Astrocyte (in vitro differentiated cells and primary cell): ENCODE measurements at regions not wholly inside any gene's neighbourhood (a gene's known extent, or its start where the extent isn't known, plus 50 kb on each side); places are given as distances from the start of the nearest gene placed in this dataset.

ENCODE experiments used
- DNase-seq: peaks from one replicate; pipeline ENCODE4 v3.0.0-alpha.2; 2010; ENCODE audit warnings: low read depth
- FAIRE-seq: peaks from 2 replicates; lab custom pipeline; 2011; peaks lifted over from hg19 to GRCh38; lab: Jason Lieb, UNC
- H2AFZ ChIP-seq: 2 replicates; pipeline ENCODE4 v1.6.0; 2012; ENCODE audit warnings: low read depth, low read length, inconsistent platforms
- H3K27ac ChIP-seq: 2 replicates; pipeline ENCODE4 v1.5.1; 2011; ENCODE audit warnings: low read depth, low read length, inconsistent platforms
- H3K27me3 ChIP-seq: 2 replicates; pipeline ENCODE4 v1.6.0; 2011; ENCODE audit warnings: low read length, inconsistent platforms; ENCODE audit not compliant: insufficient read depth
- H3K36me3 ChIP-seq: 2 replicates; pipeline ENCODE4 v1.5.1; 2011; ENCODE audit warnings: low read length, inconsistent platforms; ENCODE audit not compliant: insufficient read depth
- H3K4me1 ChIP-seq: 2 replicates; pipeline ENCODE4 v1.5.1; 2011; ENCODE audit warnings: low read length, inconsistent platforms; ENCODE audit not compliant: insufficient read depth
- H3K4me2 ChIP-seq: 2 replicates; pipeline ENCODE4 v1.6.0; 2012; ENCODE audit warnings: low read length, inconsistent platforms
- H3K4me3 ChIP-seq: 2 replicates; pipeline ENCODE4 v1.5.1; 2011; ENCODE audit warnings: low read depth, mild to moderate bottlenecking, low read length, inconsistent platforms; ENCODE audit not compliant: insufficient read depth
- H3K79me2 ChIP-seq: 2 replicates; pipeline ENCODE4 v1.6.0; 2012; ENCODE audit warnings: mild to moderate bottlenecking, low read length, inconsistent platforms; ENCODE audit not compliant: insufficient read depth
- H3K9ac ChIP-seq: 2 replicates; pipeline ENCODE4 v1.6.0; 2012; ENCODE audit warnings: mild to moderate bottlenecking, low read length, inconsistent platforms
- H3K9me3 ChIP-seq: 2 replicates; pipeline ENCODE4 v1.5.1; 2012; ENCODE audit warnings: low read depth, mild to moderate bottlenecking, low read length, inconsistent platforms; ENCODE audit not compliant: insufficient read depth
- H4K20me1 ChIP-seq: 2 replicates; pipeline ENCODE4 v1.6.0; 2012; ENCODE audit warnings: low read length, inconsistent platforms; ENCODE audit not compliant: insufficient read depth
- H3K27ac Mint-ChIP-seq: one replicate; pipeline ENCODE4 v1.8.0; 2021; ENCODE audit warnings: mild to moderate bottlenecking, mixed read lengths; ENCODE audit not compliant: unreplicated experiment
- H3K27me3 Mint-ChIP-seq: one replicate; pipeline ENCODE4 v1.8.0; 2021; ENCODE audit warnings: low read depth, mixed read lengths; ENCODE audit not compliant: unreplicated experiment
- H3K36me3 Mint-ChIP-seq: one replicate; pipeline ENCODE4 v1.8.0; 2021; ENCODE audit warnings: low read depth, mixed read lengths; ENCODE audit not compliant: unreplicated experiment
- H3K4me1 Mint-ChIP-seq: one replicate; pipeline ENCODE4 v1.8.0; 2021; ENCODE audit warnings: low read depth, mixed read lengths; ENCODE audit not compliant: unreplicated experiment
- H3K4me3 Mint-ChIP-seq: one replicate; pipeline ENCODE4 v1.8.0; 2021; ENCODE audit warnings: mild to moderate bottlenecking, moderate library complexity, mixed read lengths; ENCODE audit not compliant: unreplicated experiment
- H3K9me3 Mint-ChIP-seq: one replicate; pipeline ENCODE4 v1.8.0; 2021; ENCODE audit warnings: mild to moderate bottlenecking, mixed read lengths; ENCODE audit not compliant: unreplicated experiment
- CTCF ChIP-seq: IDR thresholded peaks from 2 replicates; pipeline ENCODE4 v1.5.1; 2011; ENCODE audit warnings: low read depth, mild to moderate bottlenecking, inconsistent platforms, low read length, moderate library complexity; ENCODE audit not compliant: insufficient read depth
- EZH2 ChIP-seq: IDR thresholded peaks from 2 replicates; pipeline ENCODE4 v1.6.1; 2012; ENCODE audit warnings: mild to moderate bottlenecking, low read length, inconsistent platforms; ENCODE audit not compliant: insufficient read depth

- no peak for TF ChIP-seq EZH2
- no peak for TF ChIP-seq CTCF
- Mint-ChIP-seq H3K9me3 (no peaks in the 10 kb centered on the region), H3K27ac (no peak overlapping the region), H3K27me3 (peaks cover 19% of the 10 kb centered on the region), H3K36me3 (no peaks in the 10 kb centered on the region), H3K4me3 (no peak overlapping the region), H3K4me1 (no peaks in the 10 kb centered on the region)
- Histone ChIP-seq H3K4me2 (no peak overlapping the region), H3K79me2 (no peaks in the 10 kb centered on the region), H3K9me3 (no peaks in the 10 kb centered on the region), H2AFZ (no peak overlapping the region), H3K27ac (no peak overlapping the region), H3K27me3 (no peaks in the 10 kb centered on the region), H3K36me3 (no peaks in the 10 kb centered on the region), H3K9ac (no peak overlapping the region), H3K4me3 (no peak overlapping the region), H4K20me1 (no peaks in the 10 kb centered on the region), H3K4me1 (no peaks in the 10 kb centered on the region)
- DNase-seq (no peak), FAIRE-seq (no peak)
These were observed 121.1 kb downstream of the TMEM114 start for GRCh38 chr16:8469102-8469778.

- Mint-ChIP-seq H3K4me3 (no peak overlapping the region), H3K27ac (no peak overlapping the region), H3K4me1 (no peaks in the 10 kb centered on the region), H3K27me3 (peaks cover 18% of the 10 kb centered on the region), H3K9me3 (no peaks in the 10 kb centered on the region), H3K36me3 (no peaks in the 10 kb centered on the region)
- H4K20me1 ChIP-seq, result no peaks in the 10 kb centered on the region
- FAIRE-seq (no peak), DNase-seq (no peak)
- no peak overlapping the region for H3K27ac ChIP-seq
- no peaks in the 10 kb centered on the region for H3K27me3 ChIP-seq
- H3K4me1 ChIP-seq, result no peaks in the 10 kb centered on the region
- H3K9ac ChIP-seq, result no peak overlapping the region
- no peak overlapping the region for H2AFZ ChIP-seq
- no peak for TF ChIP-seq EZH2
- no peak for TF ChIP-seq CTCF
- no peak overlapping the region for H3K4me3 ChIP-seq
- H3K79me2 ChIP-seq, result no peaks in the 10 kb centered on the region
- H3K36me3 ChIP-seq, result no peaks in the 10 kb centered on the region
- H3K9me3 ChIP-seq, result no peaks in the 10 kb centered on the region
- no peak overlapping the region for H3K4me2 ChIP-seq
These were observed 125.3 kb downstream of the TMEM114 start for GRCh38 chr16:8464979-8465378.

DNA sequence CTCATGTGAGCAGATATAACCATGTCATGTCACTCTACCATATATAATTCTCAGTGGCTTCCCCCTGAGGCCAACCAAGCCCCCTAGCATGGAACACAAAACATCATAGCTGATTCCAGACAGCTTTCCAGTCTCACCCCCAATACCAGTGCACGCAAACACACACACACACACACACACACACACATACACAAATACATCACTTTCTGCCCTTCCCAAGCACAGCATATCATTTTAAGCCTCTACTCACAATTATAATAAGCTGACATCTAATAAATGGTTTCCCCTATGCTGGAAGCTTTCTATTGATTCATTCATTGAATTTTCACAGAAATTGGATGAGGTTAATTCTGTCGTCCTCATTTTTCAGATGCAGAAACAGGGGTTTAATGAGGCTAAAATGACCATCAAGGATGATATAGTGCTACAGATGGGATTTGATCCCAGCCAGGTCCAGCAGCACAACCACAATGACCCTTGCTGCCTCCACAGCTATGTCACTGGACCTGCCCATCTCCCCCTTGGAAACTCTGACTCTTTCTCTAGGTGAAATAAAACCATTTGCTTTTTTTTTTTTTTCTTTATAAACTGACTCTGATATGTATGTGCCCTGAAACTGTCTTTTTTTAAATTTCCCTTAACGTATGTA is 131.1 kb downstream of the TMEM114 start:
- Histone ChIP-seq H3K27me3 (no peaks in the 10 kb centered on the region), H3K79me2 (no peaks in the 10 kb centered on the region), H3K9ac (no peak overlapping the region), H3K4me3 (no peak overlapping the region), H3K9me3 (no peaks in the 10 kb centered on the region), H3K4me2 (no peak overlapping the region), H3K27ac (no peak overlapping the region), H3K36me3 (no peaks in the 10 kb centered on the region), H4K20me1 (no peaks in the 10 kb centered on the region), H3K4me1 (no peaks in the 10 kb centered on the region), H2AFZ (no peak overlapping the region)
- Mint-ChIP-seq H3K4me3 (no peak overlapping the region), H3K9me3 (no peaks in the 10 kb centered on the region), H3K27ac (no peak overlapping the region), H3K36me3 (no peaks in the 10 kb centered on the region), H3K4me1 (no peaks in the 10 kb centered on the region), H3K27me3 (peaks cover 16% of the 10 kb centered on the region)
- no peak for TF ChIP-seq EZH2
- DNase-seq (no peak), FAIRE-seq (no peak)
